Kidney epithelial cell (primary cell): ENCODE measurements at regions not wholly inside any gene's neighbourhood (a gene's known extent, or its start where the extent isn't known, plus 50 kb on each side); places are given as distances from the start of the nearest gene placed in this dataset.

Source experiments
- DNase-seq: peaks from one replicate; pipeline ENCODE4 v3.0.0-alpha.2; 2010; ENCODE audit warnings: low read depth
- H3K27me3 ChIP-seq: 2 replicates; pipeline ENCODE4 v1.6.0; 2011; ENCODE audit warnings: low read length; ENCODE audit not compliant: control insufficient read depth, insufficient read depth
- H3K36me3 ChIP-seq: 2 replicates; pipeline ENCODE4 v1.5.1; 2011; ENCODE audit warnings: low read length; ENCODE audit not compliant: control insufficient read depth, insufficient read depth
- H3K4me3 ChIP-seq: 2 replicates; pipeline ENCODE4 v1.5.1; 2011; ENCODE audit warnings: low read depth, mild to moderate bottlenecking, control low read depth, low read length
- CTCF ChIP-seq: IDR thresholded peaks from 2 replicates; pipeline ENCODE4 v1.5.1; 2011; ENCODE audit warnings: mild to moderate bottlenecking, moderate library complexity, low read length, control low read depth, inconsistent platforms; ENCODE audit not compliant: insufficient read depth, poor library complexity, severe bottlenecking

GRCh38 chr3:87084868-87085267 lies 93.9 kb upstream of the VGLL3 start:
- no peak for TF ChIP-seq CTCF
- Histone ChIP-seq H3K36me3 (no peaks in the 10 kb centered on the region), H3K4me3 (no peak overlapping the region), H3K27me3 (no peaks in the 10 kb centered on the region)
- no peak for DNase-seq

- H3K4me3 ChIP-seq: no peak overlapping the region
- DNase-seq: peak; percentile 25
- no peaks in the 10 kb centered on the region for H3K36me3 ChIP-seq
- peak; percentile 68 for TF ChIP-seq CTCF
- H3K27me3 ChIP-seq: no peaks in the 10 kb centered on the region
Measured at GRCh38 chr3:87082796-87083440, 92.0 kb upstream of the VGLL3 start.

- Histone ChIP-seq H3K36me3 (no peaks in the 10 kb centered on the region), H3K4me3 (no peak overlapping the region), H3K27me3 (no peaks in the 10 kb centered on the region)
- DNase-seq: no peak
- TF ChIP-seq CTCF: no peak
Measured at GRCh38 chr3:87077355-87077754, 86.4 kb upstream of the VGLL3 start.

- DNase-seq: peak; percentile 41
Measured at GRCh38 chr3:87076946-87077345, 86.0 kb upstream of the VGLL3 start.

GRCh38 chr3:87073496-87074145 lies 82.7 kb upstream of the VGLL3 start:
- H3K36me3 ChIP-seq: no peaks in the 10 kb centered on the region
- DNase-seq: no peak
- H3K4me3 ChIP-seq: no peak overlapping the region
- no peaks in the 10 kb centered on the region for H3K27me3 ChIP-seq
- no peak for TF ChIP-seq CTCF

More at GRCh38 chr3:87076946-87077345, 86.0 kb upstream of the VGLL3 start:
- H3K4me3 ChIP-seq: no peak overlapping the region
- no peaks in the 10 kb centered on the region for H3K36me3 ChIP-seq
- H3K27me3 ChIP-seq: no peaks in the 10 kb centered on the region
- no peak for TF ChIP-seq CTCF

- no peaks in the 10 kb centered on the region for H3K36me3 ChIP-seq
- H3K4me3 ChIP-seq: no peak overlapping the region
- no peaks in the 10 kb centered on the region for H3K27me3 ChIP-seq
- no peak for TF ChIP-seq CTCF
- DNase-seq: no peak
Measured at GRCh38 chr3:87072446-87072845, 81.5 kb upstream of the VGLL3 start.
